DMS114 treated with DMSO at 0.1 percent for 48 hours (cell line): ENCODE measurements at regions not wholly inside any gene's neighbourhood (a gene's known extent, or its start where the extent isn't known, plus 50 kb on each side); places are given as distances from the start of the nearest gene placed in this dataset.

Experiments
- DNase-seq: peaks from one replicate; lab custom pipeline; 2025; ENCODE audit not compliant: unreplicated experiment; lab: John Stamatoyannopoulos, UW

DNA sequence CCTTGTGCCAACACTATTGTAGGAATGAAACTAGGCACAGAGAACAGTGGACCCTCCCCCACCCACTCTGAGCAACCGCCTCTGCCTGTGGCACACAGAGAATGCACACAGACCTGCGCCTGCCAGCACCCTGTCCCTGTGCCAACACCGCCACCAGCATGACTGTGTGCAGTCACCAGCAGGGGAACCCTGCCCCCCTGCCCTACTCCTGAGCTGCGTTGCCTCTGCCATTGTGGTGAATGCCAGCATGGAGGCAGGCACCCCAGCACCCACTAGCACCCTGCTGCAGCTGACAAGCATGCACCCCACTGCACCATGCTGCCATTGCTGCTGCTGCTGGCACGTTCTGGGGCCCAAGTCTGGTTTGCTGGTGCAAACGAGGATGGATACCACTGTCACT lies 94.4 kb upstream of the PRLR start:
- no peak for DNase-seq

- DNase-seq, result no peak
These were observed 93.9 kb upstream of the PRLR start for GRCh38 chr5:35324201-35324600.

DNA sequence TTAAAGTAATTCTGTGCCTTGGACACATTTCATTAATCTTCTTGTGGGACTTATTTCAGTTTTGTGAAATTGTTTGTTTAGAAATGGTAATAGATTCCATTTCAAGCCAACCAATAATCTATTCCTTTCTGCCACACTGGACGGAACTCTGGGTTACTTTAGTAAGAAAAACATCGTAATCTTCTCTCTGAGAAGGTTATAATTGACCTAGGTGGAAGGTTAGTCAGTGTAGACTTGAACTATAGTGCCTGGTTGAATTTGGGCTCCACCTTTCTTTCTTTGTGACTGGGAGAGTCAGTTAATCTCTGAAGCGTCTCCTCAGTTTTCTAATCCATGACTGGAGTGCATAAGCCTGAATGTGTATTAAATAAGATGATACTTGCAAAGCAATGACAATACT lies 89.7 kb upstream of the PRLR start:
- DNase-seq, result no peak

DNA sequence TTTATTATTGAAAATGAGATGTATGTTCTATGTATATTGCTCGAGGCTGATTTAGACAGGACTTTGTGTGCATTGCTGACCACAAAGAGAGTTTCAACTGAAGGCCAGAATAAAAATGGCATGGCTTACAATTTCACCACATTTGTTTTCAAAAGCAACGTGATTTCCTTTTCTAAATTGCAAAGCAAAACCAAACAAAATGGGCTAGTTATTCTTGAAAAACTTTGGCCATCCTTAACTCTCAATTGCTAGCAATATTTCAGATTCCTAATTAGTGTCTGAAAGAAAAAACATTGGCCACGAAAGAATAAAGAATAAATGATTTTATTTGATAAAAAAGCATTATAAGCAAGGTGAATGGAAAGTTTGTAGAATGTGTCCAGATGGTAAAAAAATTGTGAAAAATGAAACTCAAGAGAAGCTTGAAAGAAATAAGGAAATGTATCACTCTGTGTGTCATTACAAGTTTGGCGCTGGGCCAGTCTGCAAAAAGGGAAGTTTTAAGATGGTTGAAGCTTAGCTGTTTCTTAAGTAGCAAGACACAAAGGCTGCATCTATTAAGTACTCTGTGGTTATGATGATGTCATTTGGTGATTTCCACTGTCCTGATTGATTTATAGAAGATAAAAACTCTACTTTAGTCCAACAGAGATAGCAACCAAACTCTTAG lies 89.2 kb upstream of the PRLR start:
- no peak for DNase-seq

DNA sequence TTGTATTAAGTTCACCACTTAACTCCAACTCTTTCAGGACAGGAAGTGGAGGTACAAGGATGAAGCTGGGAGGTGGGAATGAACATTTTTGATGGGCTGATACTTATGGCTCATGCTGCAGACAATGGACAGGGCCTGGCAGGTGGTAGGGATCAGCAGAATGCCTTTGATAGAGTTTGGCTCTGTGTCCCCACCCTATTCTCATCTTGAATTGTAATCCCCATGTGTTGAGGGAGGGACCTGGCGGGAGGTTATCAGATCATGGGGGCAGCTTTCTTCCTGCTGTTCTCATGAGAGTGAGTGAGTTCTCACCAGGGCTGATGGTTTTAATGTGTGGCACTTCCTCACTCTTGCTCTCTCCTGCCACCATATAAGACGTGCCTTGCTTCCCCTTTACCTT lies 87.3 kb upstream of the PRLR start:
- DNase-seq, result no peak

DNA sequence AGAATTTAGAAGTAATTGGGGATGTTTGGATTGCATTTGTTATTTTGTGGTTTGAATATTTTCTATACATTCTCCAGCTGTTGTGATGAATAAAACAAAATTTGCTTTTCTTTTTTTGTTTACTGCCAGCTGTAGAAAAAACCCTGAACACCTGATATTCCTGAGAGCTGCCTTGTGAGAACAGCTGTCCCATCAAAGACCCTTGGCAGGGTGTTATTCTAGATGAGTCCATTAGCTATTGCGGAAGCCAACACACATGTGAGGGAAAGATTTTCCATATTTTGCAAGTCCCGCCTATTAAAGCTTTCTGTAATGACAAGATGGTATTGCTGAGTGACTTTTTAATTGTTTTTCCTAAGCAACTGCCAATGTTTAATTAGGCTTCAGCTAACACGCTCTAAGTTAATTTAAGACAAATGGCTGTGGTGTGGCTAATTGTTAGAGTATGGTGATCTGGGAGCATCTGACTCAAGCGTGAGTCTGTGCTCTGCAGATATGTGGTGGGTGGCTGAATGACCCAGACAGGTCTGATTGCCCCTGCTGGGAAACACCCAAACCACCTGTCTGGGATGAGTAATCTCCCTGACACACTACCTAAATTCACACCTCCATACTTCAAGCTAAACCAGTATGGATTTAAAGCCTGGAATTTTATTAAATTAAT lies 86.5 kb upstream of the PRLR start:
- DNase-seq, result no peak

DNA sequence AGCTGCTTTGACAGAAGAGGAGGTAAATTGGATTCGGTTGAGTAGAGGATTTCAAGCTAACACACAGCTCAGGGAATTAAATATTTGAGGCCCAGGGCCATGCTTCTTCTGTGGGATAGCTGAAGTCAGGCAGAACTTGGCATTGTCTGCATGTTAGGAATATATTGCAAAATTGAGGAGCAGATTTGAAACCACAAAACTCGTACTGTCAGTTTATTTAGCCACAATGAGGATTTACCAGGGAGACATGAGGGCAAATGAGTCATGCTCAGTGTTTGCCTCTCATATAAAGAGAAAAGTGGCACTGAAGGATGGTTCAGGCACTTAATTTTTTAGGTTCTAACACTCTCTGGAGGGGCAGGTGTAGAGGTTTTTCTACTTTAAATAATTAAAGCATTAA lies 83.0 kb upstream of the PRLR start:
- DNase-seq, result no peak

GRCh38 chr5:35312267-35312666 lies 82.0 kb upstream of the PRLR start:
- DNase-seq, result no peak

DNA sequence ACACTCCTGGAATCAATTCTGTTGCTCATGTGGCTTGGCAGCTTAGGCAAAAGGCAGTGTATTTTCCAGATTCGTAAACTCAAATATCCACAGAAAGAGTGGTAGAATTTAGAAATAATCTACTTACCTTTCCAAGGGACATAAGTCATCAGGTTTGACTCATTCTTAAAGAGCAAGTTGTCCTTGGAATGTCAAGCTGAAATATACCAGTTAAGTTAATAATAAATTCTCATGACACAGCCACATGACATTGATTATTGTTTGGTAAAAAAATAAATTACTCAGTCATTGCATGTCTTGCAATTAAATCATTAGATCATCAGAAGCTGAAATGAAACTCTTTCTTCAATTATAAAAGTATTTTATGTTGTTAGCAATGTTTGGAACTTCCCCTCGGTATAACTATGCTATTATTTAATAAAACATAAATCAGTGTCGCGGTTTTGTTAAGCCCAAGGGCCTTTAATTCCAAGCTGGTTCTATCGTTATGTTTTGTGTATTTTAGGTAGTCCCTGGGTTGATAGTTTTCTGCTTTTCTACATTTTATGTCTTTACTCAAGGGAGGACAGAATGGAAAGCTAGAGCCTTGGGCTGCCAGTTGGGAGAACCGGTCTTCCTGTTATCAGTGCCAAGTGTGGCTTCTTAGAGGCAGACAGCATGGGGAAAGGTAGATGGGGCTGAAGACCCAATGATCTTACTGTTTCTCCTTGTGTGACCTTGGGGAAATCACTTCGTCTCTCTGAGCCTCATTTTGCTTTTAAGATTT lies 79.3 kb upstream of the PRLR start:
- no peak for DNase-seq

DNA sequence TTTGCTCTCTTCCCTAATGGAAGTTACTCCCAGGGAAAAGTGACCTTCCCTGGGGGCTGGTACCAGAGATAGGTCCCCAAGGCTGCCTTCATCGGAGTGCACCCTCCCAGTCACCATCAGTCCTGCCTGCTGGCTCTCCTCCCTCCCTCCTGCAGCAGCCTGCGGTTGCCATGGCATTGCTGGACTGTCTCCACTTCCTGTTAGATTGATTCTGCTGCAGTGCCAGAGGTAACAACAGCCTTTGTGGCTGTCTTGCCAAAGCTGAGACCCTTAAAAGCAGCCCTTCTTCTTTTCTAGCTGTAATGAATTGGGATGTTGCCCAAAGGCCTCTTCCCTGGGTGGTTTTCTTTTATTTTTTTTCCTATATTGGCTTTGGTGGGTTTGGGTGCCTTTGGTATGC lies 78.1 kb upstream of the PRLR start:
- DNase-seq, result no peak

DNA sequence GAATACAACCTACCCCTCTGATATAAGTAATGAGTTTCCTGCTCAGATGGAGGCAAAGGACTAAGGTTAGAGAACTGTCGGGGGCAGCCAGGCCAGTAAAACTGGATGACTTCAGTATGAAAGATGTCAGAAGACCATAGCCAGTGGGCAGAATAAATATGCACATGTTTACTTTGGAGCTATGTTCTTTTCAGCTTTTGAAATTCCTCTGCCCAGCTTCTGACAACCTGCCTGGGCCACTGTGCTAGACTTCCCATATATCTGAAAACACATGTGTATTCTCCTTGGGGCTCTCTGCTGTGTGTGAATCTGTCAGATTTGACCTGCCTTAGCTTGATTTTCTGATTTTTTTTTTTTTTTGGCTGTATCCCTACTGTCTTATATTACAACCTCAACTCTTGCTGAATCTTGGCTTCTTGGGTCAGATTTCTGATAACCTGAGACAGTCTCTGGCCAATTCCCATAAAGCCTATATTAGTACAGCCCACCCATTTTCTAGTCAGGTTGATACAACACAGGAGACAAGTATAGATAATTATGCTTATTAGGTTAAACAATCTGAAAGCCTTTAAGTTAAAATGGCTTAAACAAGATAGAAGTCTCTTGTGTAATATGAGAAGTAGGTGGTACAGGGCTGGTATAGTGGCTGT lies 76.6 kb upstream of the PRLR start:
- DNase-seq, result no peak

GRCh38 chr5:35305336-35306020 lies 75.2 kb upstream of the PRLR start:
- DNase-seq, result no peak

DNA sequence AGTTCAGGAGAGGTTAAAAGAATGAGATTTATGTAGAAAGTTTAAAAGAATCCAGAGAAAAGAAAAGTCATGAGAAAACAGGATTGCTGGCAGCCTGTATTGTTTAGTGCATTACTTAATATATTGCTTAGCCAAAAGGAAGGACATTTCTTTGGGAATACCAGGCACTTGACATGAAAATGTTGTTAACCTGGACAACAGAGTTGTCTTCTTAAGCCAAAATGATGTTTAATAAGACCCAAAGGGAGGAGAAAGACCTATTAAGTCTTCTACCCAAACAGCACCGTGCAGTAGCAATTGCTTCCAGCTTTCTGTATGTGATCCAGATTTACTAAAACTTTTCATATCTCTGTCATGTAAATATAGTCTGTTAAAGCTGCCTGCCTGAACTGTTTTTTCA lies 74.0 kb upstream of the PRLR start:
- DNase-seq, result no peak

- DNase-seq, result no peak
These were observed 72.9 kb upstream of the PRLR start for GRCh38 chr5:35303152-35303551.

GRCh38 chr5:35302544-35302943 lies 72.3 kb upstream of the PRLR start:
- no peak for DNase-seq

DNA sequence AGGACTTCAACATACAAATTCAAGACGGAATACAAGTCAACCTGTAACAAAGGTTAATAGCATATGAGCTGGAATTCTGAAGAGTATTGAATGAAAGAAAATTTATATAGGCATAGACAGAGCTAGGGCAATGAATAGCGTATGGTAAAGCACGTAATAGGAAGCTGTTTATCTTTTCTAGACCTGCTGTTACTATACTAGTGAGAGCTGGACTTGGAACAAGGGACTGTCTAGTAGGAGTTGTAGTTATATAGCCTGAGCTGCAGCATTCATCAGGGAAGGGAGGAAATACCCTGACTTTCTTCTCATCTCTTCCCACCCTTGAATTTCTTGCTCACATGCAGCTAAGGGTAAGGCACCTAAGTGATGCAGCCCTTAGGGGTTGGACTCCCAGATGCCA lies 67.5 kb upstream of the PRLR start:
- DNase-seq, result no peak

- no peak for DNase-seq
These were observed 64.7 kb upstream of the PRLR start for GRCh38 chr5:35294976-35295375.

DNA sequence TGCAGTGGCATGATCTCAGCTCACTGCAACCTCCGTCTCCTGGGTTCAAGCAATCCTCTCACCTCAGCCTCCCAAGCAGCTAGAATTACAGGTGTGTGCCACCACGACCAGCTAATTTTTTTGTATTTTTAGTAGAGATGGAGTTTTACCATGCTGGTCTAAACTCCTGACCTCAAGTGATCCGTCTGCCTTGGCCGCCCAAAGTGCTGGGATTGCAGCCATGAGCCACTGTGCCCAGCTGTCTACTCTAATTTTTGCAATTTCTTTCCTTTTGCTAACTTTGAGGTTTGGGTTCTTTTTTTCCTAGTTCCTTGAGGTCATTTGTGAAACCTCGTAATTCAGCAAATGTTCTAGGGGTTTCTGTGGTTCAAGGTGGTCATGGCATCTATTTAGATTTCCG lies 63.7 kb upstream of the PRLR start:
- no peak for DNase-seq

DNA sequence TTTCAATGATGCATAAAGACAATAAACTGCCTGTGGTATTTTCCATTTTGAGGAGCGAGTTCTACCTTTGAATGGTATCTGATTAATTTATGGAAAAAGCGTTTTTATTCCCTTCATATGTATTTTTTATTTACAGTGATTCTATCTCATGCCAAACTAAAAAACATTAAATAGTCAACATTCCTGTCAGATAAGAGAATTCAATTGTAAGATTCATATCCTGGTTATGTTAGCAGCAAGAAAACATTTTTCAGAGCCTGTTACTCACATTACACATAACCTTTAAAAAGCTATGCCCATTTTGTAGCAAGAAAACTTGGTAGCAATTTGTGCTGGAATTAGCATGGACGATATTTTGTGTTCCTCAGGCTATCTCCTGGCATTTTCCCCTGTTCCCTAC lies 55.1 kb upstream of the PRLR start:
- DNase-seq, result no peak

DNA sequence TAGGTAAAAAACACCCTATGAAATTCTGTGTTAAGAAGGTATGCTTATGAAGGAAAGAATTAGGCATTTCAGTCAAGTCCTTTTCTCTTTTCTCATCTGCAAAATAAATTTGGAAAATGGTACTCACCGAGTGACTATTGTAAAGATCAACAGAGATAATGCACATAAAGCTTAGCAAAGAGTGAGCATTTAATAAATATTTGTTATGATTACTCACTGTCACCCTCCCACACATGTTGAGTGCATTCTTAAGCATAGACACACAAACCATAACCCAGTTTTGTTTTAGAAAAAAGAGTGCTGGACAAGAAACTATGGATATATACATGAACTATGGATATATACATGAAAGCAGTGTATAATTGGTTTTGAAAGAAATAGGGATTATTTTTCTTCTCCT lies 54.7 kb upstream of the PRLR start:
- DNase-seq, result no peak

GRCh38 chr5:35284364-35284763 lies 54.1 kb upstream of the PRLR start:
- no peak for DNase-seq
